ENCODE measurements at regions not wholly inside any gene's neighbourhood (a gene's known extent, or its start where the extent isn't known, plus 50 kb on each side); places are given as distances from the start of the nearest gene placed in this dataset.

- TF ChIP-seq CTCF (IDR thresholded peaks at IDR 0.05 in 8 of 11, conservative IDR thresholded peaks at IDR 0.05 in 3 of 11) (no peak), POLR2AphosphoS5 (IDR thresholded peaks at IDR 0.05) (no peak)
Measured at GRCh38 chr5:12743582-12743981, 839.3 kb upstream of the CTNND2 start.
